H9 (cell line): ENCODE measurements at regions not wholly inside any gene's neighbourhood (a gene's known extent, or its start where the extent isn't known, plus 50 kb on each side); places are given as distances from the start of the nearest gene placed in this dataset.

Experiments used
- DNase-seq: peaks from one replicate; pipeline ENCODE4 v3.0.0-alpha.2; 2017
- H2AFZ ChIP-seq: one replicate; pipeline ENCODE4 v1.6.1; 2013; ENCODE audit warnings: mild to moderate bottlenecking, low read length, control low read depth, moderate library complexity
- H2AK5ac ChIP-seq: 2 replicates; pipeline ENCODE4 v1.6.1; 2013; ENCODE audit warnings: low read length, control low read depth, mixed read lengths; ENCODE audit not compliant: insufficient read length
- H2BK120ac ChIP-seq: one replicate; pipeline ENCODE4 v1.6.1; 2013; ENCODE audit warnings: low read depth, mild to moderate bottlenecking, low read length, control low read depth, inconsistent platforms; ENCODE audit not compliant: poor library complexity, severe bottlenecking
- H2BK12ac ChIP-seq: 2 replicates; pipeline ENCODE4 v1.6.1; 2013; ENCODE audit warnings: low read length, control low read depth, mixed read lengths, low read depth; ENCODE audit not compliant: insufficient read length
- H2BK15ac ChIP-seq: 2 replicates; pipeline ENCODE4 v1.6.1; 2013; ENCODE audit warnings: low read depth, low read length, control low read depth
- H2BK20ac ChIP-seq: one replicate; pipeline ENCODE4 v1.6.1; 2013; ENCODE audit warnings: low read depth, mild to moderate bottlenecking, low read length, control low read depth, inconsistent platforms; ENCODE audit not compliant: poor library complexity, severe bottlenecking
- H2BK5ac ChIP-seq: 2 replicates; pipeline ENCODE4 v1.6.1; 2013; ENCODE audit warnings: low read length, control low read depth, mixed read lengths; ENCODE audit not compliant: insufficient read length
- H3K14ac ChIP-seq: 2 replicates; pipeline ENCODE4 v1.6.1; 2013; ENCODE audit warnings: low read length, control low read depth; ENCODE audit not compliant: insufficient read depth
- H3K18ac ChIP-seq: 2 replicates; pipeline ENCODE4 v1.6.1; 2013; ENCODE audit warnings: low read depth, mild to moderate bottlenecking, mixed read lengths, low read length, control low read depth; ENCODE audit not compliant: insufficient read length
- H3K23ac ChIP-seq: 2 replicates; pipeline ENCODE4 v1.6.1; 2013; ENCODE audit warnings: low read length, control low read depth, mixed read lengths, low read depth; ENCODE audit not compliant: insufficient read length
- H3K23me2 ChIP-seq: 2 replicates; pipeline ENCODE4 v1.6.1; 2013; ENCODE audit warnings: low read depth, mild to moderate bottlenecking, mixed read lengths, low read length, control low read depth; ENCODE audit not compliant: insufficient read length, poor library complexity, severe bottlenecking
- H3K27ac ChIP-seq: 2 replicates; pipeline ENCODE4 v1.5.1; 2013; ENCODE audit warnings: low read length, control low read depth, mixed read lengths, low read depth; ENCODE audit not compliant: insufficient read length
- H3K27me3 ChIP-seq: 2 replicates; pipeline ENCODE4 v1.6.1; 2013; ENCODE audit warnings: low read length, control low read depth, inconsistent platforms; ENCODE audit not compliant: insufficient read depth
- H3K4ac ChIP-seq: 2 replicates; pipeline ENCODE4 v1.6.1; 2013; ENCODE audit warnings: low read depth, mild to moderate bottlenecking, control low read depth, inconsistent platforms, low read length, moderate library complexity
- H3K4me1 ChIP-seq: 2 replicates; pipeline ENCODE4 v1.6.1; 2013; ENCODE audit warnings: low read length, control low read depth, inconsistent platforms; ENCODE audit not compliant: insufficient read depth
- H3K4me2 ChIP-seq: 2 replicates; pipeline ENCODE4 v1.6.1; 2013; ENCODE audit warnings: low read length, control low read depth, mixed read lengths; ENCODE audit not compliant: insufficient read length, insufficient read depth
- H3K56ac ChIP-seq: 2 replicates; pipeline ENCODE4 v1.6.1; 2013; ENCODE audit warnings: low read depth, mild to moderate bottlenecking, mixed read lengths, low read length, control low read depth; ENCODE audit not compliant: insufficient read length
- H3K79me1 ChIP-seq: 2 replicates; pipeline ENCODE4 v1.6.1; 2013; ENCODE audit warnings: low read depth, mild to moderate bottlenecking, moderate library complexity, low read length, control low read depth, inconsistent platforms; ENCODE audit not compliant: insufficient read depth, poor library complexity, severe bottlenecking
- H3K79me2 ChIP-seq: 2 replicates; pipeline ENCODE4 v1.6.1; 2013; ENCODE audit warnings: low read length, control low read depth, inconsistent platforms; ENCODE audit not compliant: insufficient read depth
- H3K9ac ChIP-seq: 2 replicates; pipeline ENCODE4 v1.6.1; 2013; ENCODE audit warnings: low read length, control low read depth, mixed read lengths; ENCODE audit not compliant: insufficient read length; ENCODE audit errors: extremely low read depth
- H3K9me3 ChIP-seq: one replicate; pipeline ENCODE4 v1.6.1; 2013; ENCODE audit warnings: low read depth, low read length, inconsistent platforms; ENCODE audit not compliant: control insufficient read depth
- H3T11ph ChIP-seq: one replicate; pipeline ENCODE4 v1.6.1; 2013; ENCODE audit warnings: mild to moderate bottlenecking, low read length, control low read depth, inconsistent platforms
- H4K20me1 ChIP-seq: one replicate; pipeline ENCODE4 v1.6.1; 2013; ENCODE audit not compliant: control insufficient read depth, insufficient read length, insufficient read depth
- H4K5ac ChIP-seq: 2 replicates; pipeline ENCODE4 v1.6.1; 2013; ENCODE audit warnings: low read depth, mild to moderate bottlenecking, mixed read lengths, low read length, control low read depth; ENCODE audit not compliant: insufficient read length
- H4K8ac ChIP-seq: replicated peaks from 2 replicates; pipeline ENCODE4 v1.6.1; 2013; ENCODE audit warnings: low read length, control low read depth, mixed read lengths, low read depth; ENCODE audit not compliant: insufficient read length
- H4K91ac ChIP-seq: 2 replicates; pipeline ENCODE4 v1.6.1; 2013; ENCODE audit warnings: low read depth, mild to moderate bottlenecking, moderate library complexity, mixed read lengths, low read length, control low read depth; ENCODE audit not compliant: insufficient read length
- H3K27ac Mint-ChIP-seq, 3 experiments: 2 replicates in 2 of 3; 3 replicates in 1 of 3; pipeline ENCODE4 v1.8.0; 2020 to 2021; ENCODE audit warnings: mixed read lengths in 3 of 3, mild to moderate bottlenecking in 1 of 3, moderate library complexity in 1 of 3
- H3K27me3 Mint-ChIP-seq: 2 replicates; pipeline ENCODE4 v1.8.0; 2021; ENCODE audit warnings: low read depth, mild to moderate bottlenecking, moderate library complexity, mixed read lengths
- H3K36me3 Mint-ChIP-seq, 3 experiments: 2 replicates in 2 of 3; 3 replicates in 1 of 3; pipeline ENCODE4 v1.8.0; 2020 to 2021; ENCODE audit warnings: low read depth in 3 of 3, mixed read lengths in 3 of 3; ENCODE audit not compliant: insufficient read depth in 1 of 3
- H3K4me1 Mint-ChIP-seq, 2 experiments: 2 replicates each; pipeline ENCODE4 v1.8.0; 2020; ENCODE audit warnings: mixed read lengths in 2 of 2
- H3K4me3 Mint-ChIP-seq, 2 experiments: 2 replicates in 1 of 2; 3 replicates in 1 of 2; pipeline ENCODE4 v1.8.0; 2020 to 2021; ENCODE audit warnings: mild to moderate bottlenecking in 2 of 2, mixed read lengths in 2 of 2, moderate library complexity in 1 of 2
- H3K9me3 Mint-ChIP-seq, 2 experiments: 2 replicates in 1 of 2; 3 replicates in 1 of 2; pipeline ENCODE4 v1.8.0; 2020; ENCODE audit warnings: mild to moderate bottlenecking in 2 of 2, mixed read lengths in 2 of 2, moderate library complexity in 1 of 2
- CTCF ChIP-seq: fragments of 200-600 bp; sonication (generic); conservative IDR thresholded peaks from 3 replicates; pipeline ENCODE4 v1.8.0; 2021; ENCODE audit warnings: antibody characterized with exemption, mild to moderate bottlenecking
- WGBS: extraction: QIAGEN DNeasy Blood & Tissue Kit; methylation state at CpG from one replicate; pipeline ENCODE4 v1.1.7; 2013; ENCODE audit warnings: missing lambda C conversion rate, low lambda C conversion rate, mixed read lengths; ENCODE audit not compliant: insufficient read length; ENCODE audit errors: extremely low coverage; 5-methylcytosine and 5-hydroxymethylcytosine counted together

- no peaks in the 10 kb centered on the region for H3K23me2 ChIP-seq
- H3K56ac ChIP-seq: no peak overlapping the region
- no peak overlapping the region for H2BK5ac ChIP-seq
- H3K27me3 ChIP-seq: no peaks in the 10 kb centered on the region; the same call in 1 of the 2 replicates
- no peak overlapping the region; the same call in 1 of the 2 replicates for H3K14ac ChIP-seq
- no peaks in the 10 kb centered on the region for H3K4me1 ChIP-seq
- no peak overlapping the region for H2AK5ac ChIP-seq
- H3K4me2 ChIP-seq: no peak overlapping the region
- H3K4me3 Mint-ChIP-seq: no peak overlapping the region
- H4K5ac ChIP-seq: no peak overlapping the region
- no peak for DNase-seq
- H2BK15ac ChIP-seq: no peak overlapping the region
- no peak overlapping the region for H3K27ac Mint-ChIP-seq
- no peaks in the 10 kb centered on the region for H3K79me1 ChIP-seq
- 0 out of 5 replicates have a peak, but pooled peaks cover 0 to 3% of the 10 kb centered on the region in 2 experiments for H3K9me3 Mint-ChIP-seq
- no peak overlapping the region for H4K91ac ChIP-seq
- H3K27me3 Mint-ChIP-seq: no peaks in the 10 kb centered on the region
- H2BK120ac ChIP-seq: no peak overlapping the region
- no peak overlapping the region for H2AFZ ChIP-seq
- WGBS: no CpG with 5 or more reads among the region's 1 CpG
- no peak overlapping the region for H3K27ac ChIP-seq
- no peak overlapping the region for H2BK20ac ChIP-seq
- no peaks in the 10 kb centered on the region for H4K20me1 ChIP-seq
- H3K23ac ChIP-seq: no peak overlapping the region
- H3K4ac ChIP-seq: no peak overlapping the region
- no peaks in the 10 kb centered on the region for H3K79me2 ChIP-seq
- H3K9ac ChIP-seq: no peak overlapping the region
- no peaks in the 10 kb centered on the region for H3K36me3 Mint-ChIP-seq
- TF ChIP-seq CTCF: no peak
- H2BK12ac ChIP-seq: no peak overlapping the region
- H3T11ph ChIP-seq: no peak overlapping the region
- no peaks in the 10 kb centered on the region for H3K4me1 Mint-ChIP-seq
- H3K9me3 ChIP-seq: no peaks in the 10 kb centered on the region
- H3K18ac ChIP-seq: no peak overlapping the region
- H4K8ac ChIP-seq: no peak overlapping the region
These were observed 258.2 kb upstream of the FAT3 start for GRCh38 chr11:91966368-91966767.
